ENCODE measurements at regions not wholly inside any gene's neighbourhood (a gene's known extent, or its start where the extent isn't known, plus 50 kb on each side); places are given as distances from the start of the nearest gene placed in this dataset.

DNA sequence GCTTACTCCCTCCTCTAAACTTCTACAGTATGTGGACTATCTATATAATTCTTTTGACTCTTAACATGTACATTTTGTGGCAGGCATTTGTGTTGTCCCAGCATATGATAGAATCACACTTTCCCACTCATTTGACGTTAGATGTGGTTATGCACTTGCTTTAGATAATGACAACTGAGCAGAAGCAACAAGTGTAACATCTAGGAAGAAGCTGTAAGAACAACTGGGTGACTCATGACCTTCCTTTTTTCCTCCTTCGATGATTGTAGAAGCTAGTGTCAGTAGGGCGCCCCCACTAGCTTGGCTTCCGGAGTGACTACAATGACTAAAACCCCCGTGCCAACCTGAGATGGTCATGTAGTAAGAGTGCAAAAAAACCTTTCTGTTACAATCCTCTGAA is 74.6 kb upstream of the CEP85L start:
- TF ChIP-seq LEF1 (IDR thresholded peaks at IDR 0.05; ENCODE audit: borderline replicate concordance) (no peak), BHLHE40 (IDR thresholded peaks at IDR 0.05; ENCODE audit: borderline replicate concordance) (no peak), FOXM1 (IDR thresholded peaks at IDR 0.05; ENCODE audit: borderline replicate concordance) (no peak), L3MBTL2 (conservative IDR thresholded peaks at IDR 0.05) (no peak), ZNF384 (IDR thresholded peaks at IDR 0.05) (no peak), NFRKB (IDR thresholded peaks at IDR 0.05) (no peak), CTBP1 (IDR thresholded peaks at IDR 0.05; ENCODE audit: borderline replicate concordance) (no peak), FOXK2 (IDR thresholded peaks at IDR 0.05) (no peak), HDGF (IDR thresholded peaks at IDR 0.05; ENCODE audit: borderline replicate concordance) (no peak), SUZ12 (IDR thresholded peaks at IDR 0.05) (no peak), FOXA1 (IDR thresholded peaks at IDR 0.05) (no peak), SP1 (IDR thresholded peaks at IDR 0.05) (no peak), ELF4 (IDR thresholded peaks at IDR 0.05) (no peak), ARNT (IDR thresholded peaks at IDR 0.05) (no peak), TARDBP (IDR thresholded peaks at IDR 0.05) (no peak)
- CTCF ChIA-PET = no interaction called here
- POLR2A ChIA-PET = no interaction called here
- DNase-seq (ENCODE audit: extremely low spot score) = no peak

DNA sequence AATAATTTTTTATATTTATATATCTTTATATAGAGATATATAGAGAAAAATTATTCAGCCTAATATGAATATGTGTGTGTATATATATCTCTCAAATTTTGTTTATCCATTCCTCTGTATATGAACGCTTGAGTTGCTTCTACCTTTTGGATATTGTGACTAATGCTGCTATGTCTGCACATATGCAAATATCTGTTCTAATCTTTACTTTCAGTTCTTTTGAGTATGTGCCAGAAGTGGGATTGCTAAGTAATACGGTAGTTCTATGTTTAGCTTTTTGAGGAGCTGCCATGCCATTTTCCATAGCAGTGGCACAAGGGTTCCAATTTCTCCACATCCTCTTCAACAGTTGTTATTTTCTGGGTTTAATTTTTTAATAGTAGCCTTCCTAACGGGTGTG is 72.8 kb upstream of the CEP85L start:
- no peak for TF ChIP-seq LEF1 (IDR thresholded peaks at IDR 0.05; ENCODE audit: borderline replicate concordance)
- TF ChIP-seq HDGF (IDR thresholded peaks at IDR 0.05; ENCODE audit: borderline replicate concordance) = no peak
- TF ChIP-seq NFRKB (IDR thresholded peaks at IDR 0.05) = no peak
- CTCF ChIA-PET = no interaction called here
- POLR2A ChIA-PET = no interaction called here
- DNase-seq (ENCODE audit: extremely low spot score) = no peak

DNA sequence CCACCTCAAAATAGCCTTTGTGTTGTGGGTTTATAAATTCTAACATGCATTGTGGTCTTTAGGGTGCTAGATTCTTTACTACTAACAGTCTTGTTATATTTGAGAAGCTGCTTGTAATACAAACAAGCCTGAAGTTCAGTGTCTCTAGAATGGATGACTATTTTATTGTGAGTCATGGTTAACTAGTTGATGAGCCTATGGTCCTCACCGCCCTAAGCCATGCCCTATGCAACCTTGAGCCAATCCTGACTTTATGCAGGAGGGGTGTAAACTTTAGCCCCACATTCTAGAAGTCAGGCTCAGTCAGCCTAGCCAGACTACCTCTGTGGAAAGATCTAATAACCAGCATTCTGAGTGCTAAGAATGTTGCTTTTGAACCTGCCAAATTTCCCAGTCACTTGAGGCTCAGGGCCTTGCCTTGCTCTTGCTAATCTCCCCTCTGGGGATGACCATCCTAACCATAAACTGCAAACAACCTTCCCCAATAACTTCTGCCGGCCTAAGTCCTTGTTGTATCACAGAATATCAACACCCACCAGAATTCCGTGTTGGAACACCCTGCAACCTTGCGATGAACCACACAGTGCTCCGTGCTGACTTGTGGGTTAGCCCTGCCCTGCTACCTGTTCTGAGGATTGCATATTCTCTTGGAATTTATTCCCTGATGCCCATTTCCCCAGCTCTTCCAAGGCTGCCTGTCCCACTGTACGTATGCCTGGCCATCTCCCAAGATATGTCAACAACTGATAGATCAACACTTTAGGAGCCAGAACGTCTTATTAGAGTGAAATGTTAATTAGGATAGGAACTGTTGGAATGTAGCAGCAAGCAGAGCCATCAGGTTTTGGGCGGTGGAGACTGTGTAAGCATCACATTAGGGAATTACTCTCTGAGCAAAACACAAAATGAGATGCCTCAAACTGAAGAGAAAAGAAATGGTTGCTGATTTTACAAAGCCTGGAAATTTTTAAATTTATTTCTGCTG is 71.7 kb upstream of the CEP85L start:
- CTCF ChIA-PET = no interaction called here
- TF ChIP-seq L3MBTL2 (conservative IDR thresholded peaks at IDR 0.05) (no peak), TARDBP (IDR thresholded peaks at IDR 0.05) (no peak), ELF4 (IDR thresholded peaks at IDR 0.05) (no peak)
- POLR2A ChIA-PET = no interaction called here
- no peak for DNase-seq (ENCODE audit: extremely low spot score)

DNA sequence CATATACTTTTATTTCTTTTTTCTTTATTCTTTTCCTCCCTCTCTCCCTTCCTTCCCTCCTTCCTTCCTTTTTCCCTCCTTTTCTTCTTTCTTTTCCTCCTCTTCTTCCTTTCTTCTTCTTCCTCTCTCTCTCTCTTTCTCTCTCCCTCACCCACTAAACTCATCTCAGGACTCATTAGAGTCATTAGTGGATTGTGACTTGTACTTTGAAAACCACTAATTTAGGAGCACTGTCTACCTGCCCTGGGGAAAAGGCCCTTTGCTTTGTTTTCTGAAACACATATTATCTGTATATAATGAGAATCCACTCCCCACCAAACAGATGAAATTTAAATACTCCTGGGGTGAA is 68.7 kb upstream of the CEP85L start:
- no peak for DNase-seq (ENCODE audit: extremely low spot score)
- CTCF ChIA-PET = no interaction called here
- POLR2A ChIA-PET = no interaction called here
- TF ChIP-seq FOXK2 (IDR thresholded peaks at IDR 0.05) = no peak
- TF ChIP-seq, protein P1, sequence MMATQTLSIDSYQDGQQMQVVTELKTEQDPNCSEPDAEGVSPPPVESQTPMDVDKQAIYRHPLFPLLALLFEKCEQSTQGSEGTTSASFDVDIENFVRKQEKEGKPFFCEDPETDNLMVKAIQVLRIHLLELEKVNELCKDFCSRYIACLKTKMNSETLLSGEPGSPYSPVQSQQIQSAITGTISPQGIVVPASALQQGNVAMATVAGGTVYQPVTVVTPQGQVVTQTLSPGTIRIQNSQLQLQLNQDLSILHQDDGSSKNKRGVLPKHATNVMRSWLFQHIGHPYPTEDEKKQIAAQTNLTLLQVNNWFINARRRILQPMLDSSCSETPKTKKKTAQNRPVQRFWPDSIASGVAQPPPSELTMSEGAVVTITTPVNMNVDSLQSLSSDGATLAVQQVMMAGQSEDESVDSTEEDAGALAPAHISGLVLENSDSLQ (IDR thresholded peaks at IDR 0.05) = no peak

DNA sequence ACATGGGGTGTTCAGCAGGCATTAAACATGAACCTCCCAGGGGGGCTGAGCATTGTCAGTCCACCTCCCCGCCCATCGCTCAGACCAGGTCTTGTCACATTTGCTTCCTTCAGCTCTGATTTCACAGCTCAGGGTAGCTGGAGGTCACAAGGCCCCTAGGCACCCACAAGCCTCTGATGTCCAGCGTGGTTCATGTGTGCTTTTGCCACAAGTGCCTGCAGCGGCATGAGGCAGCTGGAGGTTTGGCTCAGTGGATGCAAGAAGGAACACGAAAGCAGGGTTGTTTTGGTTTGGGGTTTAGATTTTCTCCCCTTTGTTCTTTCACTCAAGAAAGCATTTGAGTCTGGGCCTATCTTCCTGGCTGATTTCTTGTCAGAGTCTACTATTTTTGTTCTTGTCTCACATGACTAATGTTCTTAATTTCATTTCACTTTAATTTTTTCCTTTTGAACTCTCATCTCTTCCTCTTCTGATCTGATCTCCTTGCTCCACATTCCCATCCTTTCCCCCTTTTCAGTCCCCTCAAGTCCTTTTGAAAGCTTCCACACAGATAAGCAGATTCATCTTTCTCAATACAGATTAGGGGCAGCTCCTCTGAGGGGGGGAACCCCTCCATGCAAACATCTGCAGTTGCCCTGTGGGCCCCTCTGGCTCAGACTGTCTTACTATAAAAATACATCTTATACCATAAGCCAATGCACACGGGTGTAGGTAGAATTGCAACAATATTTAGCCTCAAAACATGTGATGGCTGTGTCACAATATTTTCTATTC is 68.1 kb upstream of the CEP85L start:
- ChIA-PET POLR2A (no interaction called here), CTCF (no interaction called here)
- TF ChIP-seq FOXM1 (IDR thresholded peaks at IDR 0.05; ENCODE audit: borderline replicate concordance) (no peak), FOXA1 (IDR thresholded peaks at IDR 0.05) (no peak), CTBP1 (IDR thresholded peaks at IDR 0.05; ENCODE audit: borderline replicate concordance) (no peak), ZNF384 (IDR thresholded peaks at IDR 0.05) (no peak), FOXK2 (IDR thresholded peaks at IDR 0.05) (no peak), SUZ12 (IDR thresholded peaks at IDR 0.05) (no peak), ELF4 (IDR thresholded peaks at IDR 0.05) (no peak), TARDBP (IDR thresholded peaks at IDR 0.05) (no peak), SP1 (IDR thresholded peaks at IDR 0.05) (no peak), HDGF (IDR thresholded peaks at IDR 0.05; ENCODE audit: borderline replicate concordance) (no peak), LEF1 (IDR thresholded peaks at IDR 0.05; ENCODE audit: borderline replicate concordance) (no peak), NFRKB (IDR thresholded peaks at IDR 0.05) (no peak)
- DNase-seq (ENCODE audit: extremely low spot score) = no peak

DNA sequence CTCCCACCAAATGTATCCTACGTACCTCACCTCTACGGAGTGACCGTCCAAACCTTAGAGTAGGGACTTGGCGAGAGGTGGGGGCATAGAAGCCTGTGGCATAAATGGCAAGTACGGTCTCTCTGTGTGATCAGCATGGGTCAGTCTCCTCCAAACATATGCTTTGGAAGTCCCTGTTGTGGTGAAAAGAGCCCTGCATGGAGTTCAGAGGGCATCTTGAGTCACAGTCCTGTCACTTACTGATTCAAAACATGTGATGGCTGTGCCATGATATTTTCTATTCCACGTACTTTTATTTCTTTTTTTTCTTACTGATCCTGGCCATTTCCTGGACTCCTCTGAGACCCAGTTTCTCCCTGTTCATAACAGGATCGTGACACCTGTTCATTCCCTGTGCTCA is 67.5 kb upstream of the CEP85L start:
- CTCF ChIA-PET = no interaction called here
- DNase-seq (ENCODE audit: extremely low spot score) = no peak
- POLR2A ChIA-PET = no interaction called here
- TF ChIP-seq ELF4 (IDR thresholded peaks at IDR 0.05) (no peak), FOXA1 (IDR thresholded peaks at IDR 0.05) (no peak), SUZ12 (IDR thresholded peaks at IDR 0.05) (no peak), NFRKB (IDR thresholded peaks at IDR 0.05) (no peak), L3MBTL2 (conservative IDR thresholded peaks at IDR 0.05) (no peak), FOXM1 (IDR thresholded peaks at IDR 0.05; ENCODE audit: borderline replicate concordance) (no peak), TARDBP (IDR thresholded peaks at IDR 0.05) (no peak), ARNT (IDR thresholded peaks at IDR 0.05) (no peak), SP1 (IDR thresholded peaks at IDR 0.05) (no peak), HDGF (IDR thresholded peaks at IDR 0.05; ENCODE audit: borderline replicate concordance) (no peak), FOXK2 (IDR thresholded peaks at IDR 0.05) (no peak), CTBP1 (IDR thresholded peaks at IDR 0.05; ENCODE audit: borderline replicate concordance) (no peak), BHLHE40 (IDR thresholded peaks at IDR 0.05; ENCODE audit: borderline replicate concordance) (no peak), ZNF384 (IDR thresholded peaks at IDR 0.05) (no peak), LEF1 (IDR thresholded peaks at IDR 0.05; ENCODE audit: borderline replicate concordance) (no peak)
- TF ChIP-seq, protein P1 (IDR thresholded peaks at IDR 0.05) = no peak

DNA sequence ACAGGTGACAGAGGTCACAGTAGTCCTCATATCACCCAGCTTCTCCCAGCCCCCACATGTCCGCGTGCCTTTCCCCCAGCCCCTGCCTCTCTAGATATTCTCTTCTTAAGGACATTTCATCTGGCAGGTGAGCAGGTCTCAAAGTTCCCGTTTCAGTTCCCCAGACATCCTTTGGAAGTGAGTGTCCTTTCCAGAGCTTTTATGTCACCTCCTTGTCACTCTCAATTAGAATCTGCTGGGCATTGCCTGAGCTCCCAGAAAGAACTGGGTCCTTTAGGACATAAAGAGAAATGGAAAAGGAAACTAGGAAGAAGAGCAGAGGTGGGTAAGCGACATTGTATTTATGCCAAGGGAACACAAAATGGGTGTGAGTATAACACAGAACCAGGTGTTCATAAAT is 66.9 kb upstream of the CEP85L start:
- CTCF ChIA-PET = no interaction called here
- TF ChIP-seq FOXA1 (IDR thresholded peaks at IDR 0.05) (no peak), BHLHE40 (IDR thresholded peaks at IDR 0.05; ENCODE audit: borderline replicate concordance) (no peak), LEF1 (IDR thresholded peaks at IDR 0.05; ENCODE audit: borderline replicate concordance) (no peak), ZNF384 (IDR thresholded peaks at IDR 0.05) (no peak), FOXK2 (IDR thresholded peaks at IDR 0.05) (no peak), SUZ12 (IDR thresholded peaks at IDR 0.05) (no peak), NFRKB (IDR thresholded peaks at IDR 0.05) (no peak), SP1 (IDR thresholded peaks at IDR 0.05) (no peak), TARDBP (IDR thresholded peaks at IDR 0.05) (no peak), ELF4 (IDR thresholded peaks at IDR 0.05) (no peak), L3MBTL2 (conservative IDR thresholded peaks at IDR 0.05) (no peak), CTBP1 (IDR thresholded peaks at IDR 0.05; ENCODE audit: borderline replicate concordance) (no peak), FOXM1 (IDR thresholded peaks at IDR 0.05; ENCODE audit: borderline replicate concordance) (no peak), ARNT (IDR thresholded peaks at IDR 0.05) (no peak), HDGF (IDR thresholded peaks at IDR 0.05; ENCODE audit: borderline replicate concordance) (no peak)
- TF ChIP-seq, protein P1 (IDR thresholded peaks at IDR 0.05) = no peak
- no peak for DNase-seq (ENCODE audit: extremely low spot score)
- POLR2A ChIA-PET = no interaction called here

Data from HEK293T (cell line).